ENCODE measurements at regions not wholly inside any gene's neighbourhood (a gene's known extent, or its start where the extent isn't known, plus 50 kb on each side); places are given as distances from the start of the nearest gene placed in this dataset.
"Not testable (repeated sequence)": the region's sequence is repeated elsewhere in the genome, so short reads cannot be mapped to it uniquely, and the experiment has no call there.

GRCh38 chr6:27616328-27617045 lies 143.6 kb upstream of the ZNF184 start:
- no peak for DNase-seq (ENCODE audit: low read depth in 1 of 2, low spot score in 1 of 2)
- in situ Hi-C loops (cut with HindIII; ENCODE audit: low pct_unique_long_range_greater_than_20kb, low sequenced_read_pairs), result no loop called here

DNA sequence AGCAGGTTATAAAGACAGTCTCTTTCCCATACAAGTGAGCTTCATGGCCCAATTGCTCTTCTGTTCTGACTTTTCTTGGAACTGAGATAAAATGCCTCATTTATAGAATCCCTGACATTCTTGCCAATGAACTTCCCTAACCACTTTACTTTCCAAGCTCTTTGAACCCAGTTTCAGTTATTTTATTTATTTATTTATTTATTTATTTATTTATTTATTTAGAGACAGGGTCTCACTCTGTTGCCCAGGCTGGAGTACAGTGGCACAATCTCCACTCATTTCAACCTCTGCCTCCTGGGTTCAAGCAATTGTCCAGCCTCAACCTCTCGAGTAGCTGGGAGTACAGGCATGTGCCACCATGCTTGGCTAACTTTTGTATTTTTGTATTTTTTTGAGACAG lies 138.5 kb upstream of the ZNF184 start:
- in situ Hi-C loops (cut with HindIII; ENCODE audit: low pct_unique_long_range_greater_than_20kb, low sequenced_read_pairs), result no loop called here
- DNase-seq (ENCODE audit: low read depth in 1 of 2, low spot score in 1 of 2), result no peak
- TF ChIP-seq JUND (IDR thresholded peaks at IDR 0.05; ENCODE audit: low read depth), result no peak

More at GRCh38 chr6:27616328-27617045, 143.6 kb upstream of the ZNF184 start:
- TF ChIP-seq JUND (IDR thresholded peaks at IDR 0.05; ENCODE audit: low read depth), result no peak

DNA sequence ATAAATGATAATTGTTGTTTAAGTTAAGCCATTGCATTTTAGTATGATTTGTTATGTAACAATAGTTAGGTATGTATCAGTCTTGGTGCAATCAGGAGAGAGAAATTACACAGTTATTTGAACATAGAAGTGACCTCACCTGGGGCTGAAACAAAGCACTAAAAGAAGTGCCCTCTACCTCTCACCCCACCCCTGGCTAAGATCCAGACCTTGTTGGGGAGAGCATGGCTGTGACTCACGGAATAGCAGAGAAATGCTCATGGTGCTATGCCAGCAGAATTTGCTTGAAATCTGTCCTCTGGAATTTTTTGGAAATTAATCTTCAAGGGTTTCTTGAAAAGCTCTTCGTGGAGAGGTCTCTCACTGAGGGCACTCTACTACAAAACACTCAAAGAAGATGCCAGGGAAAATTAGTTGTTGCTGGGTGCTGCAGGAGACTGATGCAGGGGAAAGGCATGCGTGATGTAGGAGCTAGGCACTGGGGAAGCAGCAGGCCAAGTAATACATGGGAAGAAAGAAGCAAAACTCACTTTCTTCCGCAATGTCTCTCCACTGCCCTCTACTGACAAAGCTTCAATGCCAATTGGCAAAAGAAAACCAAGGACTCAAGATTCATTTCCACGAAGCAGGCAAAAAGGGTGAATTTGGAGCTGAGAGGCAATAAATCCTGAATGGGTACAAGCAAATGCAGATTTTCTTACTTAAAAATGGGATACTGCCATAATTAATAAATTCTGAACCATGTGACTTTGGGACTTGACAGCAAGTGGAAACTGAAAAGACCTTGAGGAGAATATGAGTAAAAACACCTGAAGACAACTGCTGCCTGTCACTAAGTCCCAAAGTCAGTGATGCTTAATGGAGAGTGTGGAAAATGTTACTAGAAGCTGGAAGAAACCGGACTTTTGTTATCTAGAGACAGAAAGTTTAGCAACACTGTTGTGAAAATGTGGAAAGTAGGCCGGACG lies 136.3 kb upstream of the ZNF184 start:
- TF ChIP-seq JUND (IDR thresholded peaks at IDR 0.05; ENCODE audit: low read depth), result no peak
- DNase-seq (ENCODE audit: low read depth in 1 of 2, low spot score in 1 of 2), result peak; percentile 30 to 85
- in situ Hi-C loops (cut with HindIII; ENCODE audit: low pct_unique_long_range_greater_than_20kb, low sequenced_read_pairs), result no loop called here

- in situ Hi-C loops (cut with HindIII; ENCODE audit: low pct_unique_long_range_greater_than_20kb, low sequenced_read_pairs), result no loop called here
These were observed 132.8 kb upstream of the ZNF184 start for GRCh38 chr6:27605401-27606342.

GRCh38 chr6:27604986-27605385 lies 132.1 kb upstream of the ZNF184 start:
- in situ Hi-C loops (cut with HindIII; ENCODE audit: low pct_unique_long_range_greater_than_20kb, low sequenced_read_pairs), result no loop called here
- DNase-seq (ENCODE audit: low read depth in 1 of 2, low spot score in 1 of 2), result no peak
- no peak for TF ChIP-seq JUND (IDR thresholded peaks at IDR 0.05; ENCODE audit: low read depth)

More at GRCh38 chr6:27605401-27606342, 132.8 kb upstream of the ZNF184 start:
- no peak for DNase-seq (ENCODE audit: low read depth in 1 of 2, low spot score in 1 of 2)
- no peak for TF ChIP-seq JUND (IDR thresholded peaks at IDR 0.05; ENCODE audit: low read depth)

GRCh38 chr6:27601668-27602254 lies 128.9 kb upstream of the ZNF184 start:
- no peak for TF ChIP-seq JUND (IDR thresholded peaks at IDR 0.05; ENCODE audit: low read depth)
- peak in 1 of 2 experiments; percentile 61 for DNase-seq (ENCODE audit: low read depth in 1 of 2, low spot score in 1 of 2)

DNA sequence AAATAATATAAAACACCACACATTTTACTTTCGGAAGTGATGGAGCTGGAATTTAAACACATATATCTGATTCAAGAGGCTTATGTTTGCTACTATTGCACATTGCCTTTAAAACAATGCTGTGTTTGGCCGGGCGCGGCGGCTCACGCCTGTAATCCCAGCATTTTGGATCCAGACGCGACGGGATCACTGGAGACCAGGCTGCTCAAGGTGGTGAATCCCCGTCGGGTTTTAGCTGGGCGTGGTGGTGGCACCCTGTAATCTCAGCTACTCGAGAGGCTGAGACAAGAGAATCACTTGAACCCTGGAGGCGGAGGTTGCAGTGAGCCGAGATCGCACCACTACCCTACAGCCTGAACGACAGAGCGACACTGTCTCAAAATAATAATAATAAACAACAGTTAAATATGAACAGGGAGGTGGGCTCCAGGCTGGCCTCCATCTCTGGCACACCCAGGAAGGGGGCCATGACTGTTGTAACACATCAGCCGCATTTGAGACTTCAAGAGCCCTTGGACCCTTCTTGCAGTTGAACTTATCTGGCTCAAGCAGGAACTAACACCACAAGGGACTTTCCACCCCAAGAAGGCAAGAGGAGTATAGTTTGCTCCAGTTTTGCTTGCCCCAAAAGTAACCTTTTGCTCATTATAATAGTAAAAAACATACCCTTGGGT lies 127.1 kb upstream of the ZNF184 start:
- TF ChIP-seq JUND (IDR thresholded peaks at IDR 0.05; ENCODE audit: low read depth), result no peak
- no peak for DNase-seq (ENCODE audit: low read depth in 1 of 2, low spot score in 1 of 2)
- in situ Hi-C loops (cut with HindIII; ENCODE audit: low pct_unique_long_range_greater_than_20kb, low sequenced_read_pairs), result no loop called here

More at GRCh38 chr6:27601668-27602254, 128.9 kb upstream of the ZNF184 start:
- in situ Hi-C loops (cut with HindIII; ENCODE audit: low pct_unique_long_range_greater_than_20kb, low sequenced_read_pairs), result no loop called here

GRCh38 chr6:27597031-27597567 lies 124.2 kb upstream of the ZNF184 start:
- DNase-seq (ENCODE audit: low read depth in 1 of 2, low spot score in 1 of 2); in situ Hi-C loops (cut with HindIII; ENCODE audit: low pct_unique_long_range_greater_than_20kb, low sequenced_read_pairs): not testable (repeated sequence)

DNA sequence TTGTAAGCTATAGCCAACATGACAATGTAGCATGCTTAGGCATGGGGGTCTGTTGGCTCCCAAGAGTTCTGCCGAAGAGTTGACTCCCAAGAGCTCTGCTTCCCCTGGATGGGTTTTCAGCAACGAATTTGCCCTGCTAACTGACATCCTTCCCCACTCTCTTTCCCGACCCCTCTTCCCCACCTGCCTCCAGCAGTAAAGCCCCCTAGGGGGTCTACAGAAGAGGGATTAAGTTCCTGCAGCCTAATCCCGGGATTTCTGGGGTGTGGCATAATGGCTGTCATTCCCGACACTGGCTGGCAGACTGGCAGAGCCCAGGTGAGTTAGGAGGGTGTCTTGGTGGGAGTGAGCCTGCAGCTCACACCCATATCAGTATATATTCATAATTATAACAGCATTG lies 121.0 kb upstream of the ZNF184 start:
- no peak for DNase-seq (ENCODE audit: low read depth in 1 of 2, low spot score in 1 of 2)
- in situ Hi-C loops (cut with HindIII; ENCODE audit: low pct_unique_long_range_greater_than_20kb, low sequenced_read_pairs), result no loop called here
- no peak for TF ChIP-seq JUND (IDR thresholded peaks at IDR 0.05; ENCODE audit: low read depth)

- no peak for DNase-seq (ENCODE audit: low read depth in 1 of 2, low spot score in 1 of 2)
- in situ Hi-C loops (cut with HindIII; ENCODE audit: low pct_unique_long_range_greater_than_20kb, low sequenced_read_pairs), result no loop called here
- no peak for TF ChIP-seq JUND (IDR thresholded peaks at IDR 0.05; ENCODE audit: low read depth)
These were observed 120.4 kb upstream of the ZNF184 start for GRCh38 chr6:27593200-27593818.
